ENCODE measurements at regions not wholly inside any gene's neighbourhood (a gene's known extent, or its start where the extent isn't known, plus 50 kb on each side); places are given as distances from the start of the nearest gene placed in this dataset.

GRCh38 chrX:151796576-151796975 lies 62.0 kb downstream of the CNGA2 start:
- H3K4me1 ChIP-seq: no peaks in the 10 kb centered on the region
- H3K27me3 ChIP-seq: peaks cover 96% of the 10 kb centered on the region
- H3K4me3 ChIP-seq: no peak overlapping the region
- H4K20me1 ChIP-seq: no peaks in the 10 kb centered on the region
- no peak overlapping the region for H3K9ac ChIP-seq
- no peak overlapping the region for H3K4me2 ChIP-seq
- no peaks in the 10 kb centered on the region for H3K9me3 ChIP-seq
- no peaks in the 10 kb centered on the region for H3K36me3 ChIP-seq
- no peak overlapping the region for H3K27ac ChIP-seq
- no peak for TF ChIP-seq Cebpa-rat (IDR thresholded peaks at IDR 0.05)

DNA sequence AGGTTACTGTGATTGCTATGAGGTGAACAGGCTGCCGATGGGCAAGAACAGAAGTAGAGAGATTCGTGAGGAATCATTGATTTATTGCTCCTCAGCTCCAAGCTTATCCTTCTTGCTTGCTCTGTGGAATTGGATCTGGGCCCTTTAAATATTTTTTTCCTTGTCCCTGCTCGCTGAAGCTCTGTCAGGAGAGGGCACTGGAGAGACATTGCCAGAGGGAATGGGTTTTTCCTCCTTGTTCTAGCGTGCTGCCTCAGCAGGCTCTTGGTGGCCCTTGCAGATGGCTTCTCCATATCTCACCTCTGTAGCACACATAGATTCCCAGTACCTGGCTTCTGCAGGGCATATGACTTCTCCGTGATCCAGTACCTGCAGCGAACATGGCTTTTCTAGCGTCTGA lies 67.4 kb downstream of the CNGA2 start:
- no peak for TF ChIP-seq Cebpa-rat (IDR thresholded peaks at IDR 0.05)
- Histone ChIP-seq H3K4me3 (no peak overlapping the region), H3K4me2 (no peak overlapping the region), H3K9ac (no peak overlapping the region), H3K27ac (no peak overlapping the region), H3K4me1 (no peaks in the 10 kb centered on the region), H3K36me3 (no peaks in the 10 kb centered on the region), H3K27me3 (peaks cover 90% of the 10 kb centered on the region), H3K9me3 (no peaks in the 10 kb centered on the region), H4K20me1 (no peaks in the 10 kb centered on the region)

DNA sequence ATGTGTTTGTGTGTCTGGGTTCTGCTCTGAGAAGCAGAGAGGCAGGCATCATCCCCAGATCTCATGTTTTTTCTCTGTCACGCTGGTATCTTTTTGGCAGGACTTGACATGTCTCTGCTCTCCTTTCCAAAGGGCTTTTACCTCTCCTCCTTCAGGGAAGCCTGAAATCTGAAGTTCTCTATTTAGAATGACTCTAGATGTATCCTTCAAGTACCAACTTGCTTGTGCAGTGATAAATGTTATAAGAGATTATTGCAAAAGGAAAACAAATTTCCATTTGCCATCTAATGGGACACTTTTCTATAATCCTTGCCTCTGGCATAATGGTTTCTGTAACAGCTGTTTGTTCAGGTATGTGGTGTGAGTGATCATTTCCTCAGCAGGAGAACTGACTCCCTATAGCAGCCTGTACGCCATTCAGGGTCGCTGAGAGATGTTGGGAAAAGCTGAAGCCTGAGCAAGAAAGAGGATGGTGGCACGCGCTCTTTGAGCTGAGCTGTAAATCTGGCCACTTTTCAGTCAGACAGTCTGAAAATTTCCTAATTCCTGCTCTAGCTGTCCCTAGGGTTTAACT lies 72.5 kb downstream of the CNGA2 start:
- peaks cover 88% of the 10 kb centered on the region for H3K27me3 ChIP-seq
- no peaks in the 10 kb centered on the region for H3K4me1 ChIP-seq
- no peaks in the 10 kb centered on the region for H3K36me3 ChIP-seq
- no peak overlapping the region for H3K9ac ChIP-seq
- no peak overlapping the region for H3K4me2 ChIP-seq
- no peak overlapping the region for H3K4me3 ChIP-seq
- H3K9me3 ChIP-seq: no peaks in the 10 kb centered on the region
- TF ChIP-seq Cebpa-rat (IDR thresholded peaks at IDR 0.05): no peak
- no peaks in the 10 kb centered on the region; the same call in 1 of the 2 replicates for H4K20me1 ChIP-seq
- H3K27ac ChIP-seq: no peak overlapping the region

- Histone ChIP-seq H4K20me1 (peaks cover 23% of the 10 kb centered on the region; the same call in 1 of the 2 replicates), H3K27me3 (peaks cover 96% of the 10 kb centered on the region), H3K9ac (no peak overlapping the region), H3K36me3 (no peaks in the 10 kb centered on the region), H3K4me1 (no peaks in the 10 kb centered on the region), H3K27ac (no peak overlapping the region), H3K4me2 (no peak overlapping the region), H3K4me3 (no peak overlapping the region), H3K9me3 (no peaks in the 10 kb centered on the region)
- no peak for TF ChIP-seq Cebpa-rat (IDR thresholded peaks at IDR 0.05)
Measured at GRCh38 chrX:151812661-151813060, 78.1 kb downstream of the CNGA2 start.

- no peak for TF ChIP-seq Cebpa-rat (IDR thresholded peaks at IDR 0.05)
- peaks cover 98% of the 10 kb centered on the region for H3K27me3 ChIP-seq
- H3K4me1 ChIP-seq: no peaks in the 10 kb centered on the region
- H3K4me3 ChIP-seq: no peak overlapping the region
- H3K27ac ChIP-seq: no peak overlapping the region
- no peak overlapping the region for H3K4me2 ChIP-seq
- no peaks in the 10 kb centered on the region for H3K36me3 ChIP-seq
- no peak overlapping the region for H3K9ac ChIP-seq
- H4K20me1 ChIP-seq: peaks cover 23% of the 10 kb centered on the region; the same call in 1 of the 2 replicates
- no peaks in the 10 kb centered on the region for H3K9me3 ChIP-seq
Measured at GRCh38 chrX:151814767-151815166, 80.2 kb downstream of the CNGA2 start.

DNA sequence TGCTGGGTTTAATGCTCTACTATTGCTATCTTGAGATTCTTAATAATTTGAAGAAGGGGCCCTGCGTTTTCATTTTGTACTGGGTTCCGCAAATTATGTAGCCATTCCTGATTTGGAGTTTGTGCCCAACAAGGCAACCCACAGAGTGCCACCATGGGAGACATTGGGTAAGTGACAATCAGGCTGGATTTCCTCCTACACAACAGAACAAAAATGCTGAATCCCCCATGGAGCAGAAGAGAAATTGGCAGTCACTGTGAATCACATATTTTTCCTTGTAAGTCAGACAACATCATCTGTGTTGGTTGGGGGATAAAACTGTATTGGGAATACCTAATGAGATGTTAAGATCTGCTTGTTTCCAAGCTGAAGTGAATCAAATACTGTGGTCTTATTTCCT lies 80.9 kb downstream of the CNGA2 start:
- H3K9me3 ChIP-seq: no peaks in the 10 kb centered on the region
- H3K9ac ChIP-seq: no peak overlapping the region
- H3K4me2 ChIP-seq: no peak overlapping the region

DNA sequence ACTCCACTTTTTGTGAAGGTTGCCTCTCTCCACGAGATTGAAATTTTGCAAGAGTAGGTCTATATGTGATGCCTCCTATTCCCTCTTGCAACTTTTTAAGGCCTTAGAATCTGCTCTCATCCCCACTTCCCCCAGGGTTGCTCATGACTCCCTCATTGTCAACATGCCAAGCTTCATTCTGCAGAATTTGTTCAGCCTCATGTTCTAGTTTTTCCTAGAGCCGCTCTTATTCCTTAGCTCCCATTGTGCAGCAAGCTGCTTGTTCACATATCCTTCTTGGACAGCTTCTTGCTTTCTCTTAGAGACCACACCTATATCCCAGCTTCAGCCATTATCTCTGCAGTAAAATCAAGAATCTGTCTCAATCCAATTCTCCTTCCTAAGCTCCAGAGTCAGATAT lies 82.4 kb downstream of the CNGA2 start:
- no peak for TF ChIP-seq Cebpa-rat (IDR thresholded peaks at IDR 0.05)
- no peaks in the 10 kb centered on the region for H3K36me3 ChIP-seq
- H3K4me2 ChIP-seq: no peak overlapping the region
- H3K9ac ChIP-seq: no peak overlapping the region
- peaks cover 99% of the 10 kb centered on the region for H3K27me3 ChIP-seq
- H3K4me1 ChIP-seq: peaks cover 7% of the 10 kb centered on the region
- no peaks in the 10 kb centered on the region for H3K9me3 ChIP-seq
- H3K27ac ChIP-seq: no peak overlapping the region
- no peak overlapping the region for H3K4me3 ChIP-seq
- H4K20me1 ChIP-seq: peaks cover 23% of the 10 kb centered on the region; the same call in 1 of the 2 replicates

More for the DNA sequence above, 80.9 kb downstream of the CNGA2 start:
- Histone ChIP-seq H3K27ac (no peak overlapping the region), H3K4me1 (no peaks in the 10 kb centered on the region), H3K4me3 (no peak overlapping the region), H3K36me3 (no peaks in the 10 kb centered on the region), H3K27me3 (peaks cover 99% of the 10 kb centered on the region), H4K20me1 (peaks cover 23% of the 10 kb centered on the region; the same call in 1 of the 2 replicates)
- TF ChIP-seq Cebpa-rat (IDR thresholded peaks at IDR 0.05): no peak

DNA sequence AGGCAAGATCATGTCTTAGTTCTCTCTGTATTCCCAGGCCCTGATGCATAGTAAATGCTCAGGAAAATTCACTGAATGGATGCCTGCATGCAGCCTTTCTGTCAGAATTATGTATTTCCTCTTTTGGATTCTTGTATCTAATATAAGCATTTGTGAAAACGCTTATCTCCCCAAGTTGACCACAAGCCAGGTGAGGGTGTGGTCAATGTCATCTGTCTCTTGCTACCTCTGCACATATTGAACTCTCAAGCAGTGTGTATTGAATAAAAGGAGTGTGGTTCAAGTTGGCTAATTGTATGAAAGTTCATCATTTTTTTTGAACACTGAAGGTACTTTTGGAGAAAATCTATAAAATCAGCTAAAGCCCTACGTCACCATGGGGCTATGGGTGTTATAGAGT lies 84.3 kb downstream of the CNGA2 start:
- Histone ChIP-seq H3K9ac (no peak overlapping the region), H3K9me3 (no peaks in the 10 kb centered on the region), H3K36me3 (no peaks in the 10 kb centered on the region), H3K4me1 (peaks cover 9% of the 10 kb centered on the region), H3K4me2 (no peak overlapping the region), H3K27ac (no peak overlapping the region), H3K4me3 (no peak overlapping the region), H4K20me1 (peaks cover 23% of the 10 kb centered on the region; the same call in 1 of the 2 replicates), H3K27me3 (peaks cover 99% of the 10 kb centered on the region)
- TF ChIP-seq Cebpa-rat (IDR thresholded peaks at IDR 0.05): no peak

DNA sequence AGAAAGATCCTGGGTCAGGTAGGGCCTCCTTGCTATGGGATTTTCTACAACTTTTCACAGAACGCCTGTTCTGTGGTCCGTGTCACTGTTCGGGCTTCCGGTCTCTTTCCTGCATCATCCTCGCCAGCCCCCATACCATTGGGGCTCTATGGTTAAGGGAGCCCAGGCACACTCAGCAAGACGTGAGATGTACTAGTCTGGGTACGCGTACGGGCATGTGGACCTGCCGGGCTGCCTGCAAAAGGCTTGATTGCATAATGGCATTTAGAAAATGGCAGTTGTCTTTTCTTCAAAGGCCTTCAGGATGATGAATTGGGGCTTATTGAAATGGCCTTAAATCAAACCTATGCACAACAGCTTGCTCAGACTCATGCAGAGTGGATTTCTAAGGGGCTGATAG lies 86.7 kb downstream of the CNGA2 start:
- Histone ChIP-seq H4K20me1 (peaks cover 10% of the 10 kb centered on the region; the same call in 1 of the 2 replicates), H3K4me1 (peaks cover 9% of the 10 kb centered on the region), H3K4me2 (peak overlapping the region; percentile 32), H3K27me3 (peaks cover 99% of the 10 kb centered on the region), H3K27ac (no peak overlapping the region), H3K4me3 (no peak overlapping the region), H3K36me3 (no peaks in the 10 kb centered on the region), H3K9me3 (no peaks in the 10 kb centered on the region), H3K9ac (no peak overlapping the region)
- TF ChIP-seq Cebpa-rat (IDR thresholded peaks at IDR 0.05): no peak

DNA sequence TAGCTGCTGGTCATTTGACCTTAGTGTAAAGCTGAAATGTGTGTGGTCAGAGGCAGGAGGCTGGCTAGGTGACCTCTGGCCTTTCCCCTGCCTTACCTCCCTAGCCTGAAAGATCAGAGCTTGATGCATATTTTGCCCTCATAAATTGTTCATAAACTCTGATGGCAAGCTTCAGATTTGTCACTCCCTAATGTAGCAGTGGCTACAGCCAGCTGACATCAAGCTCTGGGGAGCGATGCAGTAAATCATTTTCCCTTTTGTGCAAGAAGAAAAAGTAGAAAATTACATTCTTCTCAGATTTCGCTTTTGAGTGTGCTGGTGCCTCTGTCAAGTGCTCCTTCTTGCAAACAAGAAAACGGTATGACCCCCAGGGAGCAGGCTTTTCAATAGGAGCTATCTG lies 87.7 kb upstream of the MAGEA4 start:
- H3K9ac ChIP-seq: no peak overlapping the region
- H3K36me3 ChIP-seq: no peaks in the 10 kb centered on the region
- no peaks in the 10 kb centered on the region for H3K9me3 ChIP-seq
- peaks cover 9% of the 10 kb centered on the region for H3K4me1 ChIP-seq
- H3K4me3 ChIP-seq: no peak overlapping the region
- TF ChIP-seq Cebpa-rat (IDR thresholded peaks at IDR 0.05): no peak
- H4K20me1 ChIP-seq: peaks cover 7% of the 10 kb centered on the region; the same call in 1 of the 2 replicates
- no peak overlapping the region for H3K27ac ChIP-seq
- no peak overlapping the region for H3K4me2 ChIP-seq
- peaks cover 100% of the 10 kb centered on the region for H3K27me3 ChIP-seq

All from BLaER1 (cell line).